ENCODE measurements at regions not wholly inside any gene's neighbourhood (a gene's known extent, or its start where the extent isn't known, plus 50 kb on each side); places are given as distances from the start of the nearest gene placed in this dataset.

GRCh38 chr3:22372292-22373062 is 621.5 kb upstream of the ZNF385D start:
- no peaks in the 10 kb centered on the region for H3K4me1 ChIP-seq
- 18% methylated on average over 38 of the region's 74 CpGs for WGBS (ENCODE audit: missing lambda C conversion rate)
- TF ChIP-seq HEYL (CRISPR knock-in tag; IDR thresholded peaks at IDR 0.05) (no peak), SREBF2 (IDR thresholded peaks at IDR 0.05) (no peak), MAX (IDR thresholded peaks at IDR 0.05) (no peak), PHF8 (IDR thresholded peaks at IDR 0.05; ENCODE audit: borderline replicate concordance, low read depth) (no peak), REST (IDR thresholded peaks at IDR 0.05) (no peak), JUNB (IDR thresholded peaks at IDR 0.05) (no peak), EHMT2 (IDR thresholded peaks at IDR 0.05; ENCODE audit: low read depth) (no peak)
- ChIA-PET CTCF (no interaction called here), POLR2A (no interaction called here)
- no peak for DNase-seq (ENCODE audit: low read depth in 1 of 2, low spot score in 1 of 2)
- H3K9me3 ChIP-seq, result no peaks in the 10 kb centered on the region
- no peak for ATAC-seq
- FAIRE-seq, result no peak
- no peak overlapping the region for H3K27ac ChIP-seq
- H3K4me3 ChIP-seq, result no peak overlapping the region
- no peak overlapping the region for H3K4me2 ChIP-seq

GRCh38 chr3:22373182-22373581 is 622.2 kb upstream of the ZNF385D start:
- FAIRE-seq (no peak), ATAC-seq (no peak), DNase-seq (ENCODE audit: low read depth in 1 of 2, low spot score in 1 of 2) (no peak)
- Histone ChIP-seq H3K9me3 (no peaks in the 10 kb centered on the region), H3K4me2 (no peak overlapping the region), H3K4me1 (no peaks in the 10 kb centered on the region), H3K27ac (no peak overlapping the region), H3K4me3 (no peak overlapping the region)
- POLR2A ChIA-PET, result no interaction called here
- no peak for TF ChIP-seq PBX3 (IDR thresholded peaks at IDR 0.05)
- CTCF ChIA-PET, result no interaction called here
- 80% methylated on average over 5 of the region's 5 CpGs for WGBS (ENCODE audit: missing lambda C conversion rate)

GRCh38 chr3:22373827-22374226 is 622.8 kb upstream of the ZNF385D start:
- ATAC-seq, result no peak

More at GRCh38 chr3:22373827-22374226, 622.8 kb upstream of the ZNF385D start:
- Histone ChIP-seq H3K9me3 (no peaks in the 10 kb centered on the region), H3K27ac (no peak overlapping the region), H3K4me3 (no peak overlapping the region), H3K4me1 (no peaks in the 10 kb centered on the region), H3K4me2 (no peak overlapping the region)
- ChIA-PET POLR2A (no interaction called here), CTCF (no interaction called here)
- no peak for TF ChIP-seq KDM1A (IDR thresholded peaks at IDR 0.05; ENCODE audit: low read depth)
- TF ChIP-seq MAX (IDR thresholded peaks at IDR 0.05), result no peak
- TF ChIP-seq CBX8 (IDR thresholded peaks at IDR 0.05), result no peak
- no peak for TF ChIP-seq EP300 (IDR thresholded peaks at IDR 0.05)
- TF ChIP-seq POLR2AphosphoS2 (conservative IDR thresholded peaks at IDR 0.05; ENCODE audit: low read length), result no peak
- TF ChIP-seq TFCP2L1 (CRISPR knock-in tag; IDR thresholded peaks at IDR 0.05), result no peak
- TF ChIP-seq ELK1 (IDR thresholded peaks at IDR 0.05; ENCODE audit: low read depth, low read length), result no peak
- TF ChIP-seq NR3C1 (IDR thresholded peaks at IDR 0.05), result no peak
- TF ChIP-seq TP53 (CRISPR knock-in tag; IDR thresholded peaks at IDR 0.05), result no peak
- no peak for TF ChIP-seq JUNB (IDR thresholded peaks at IDR 0.05)
- TF ChIP-seq ATOH8 (CRISPR knock-in tag; IDR thresholded peaks at IDR 0.05; ENCODE audit: low read depth), result no peak
- no peak for TF ChIP-seq ZC3H11A (IDR thresholded peaks at IDR 0.05)
- TF ChIP-seq CHD2 (IDR thresholded peaks at IDR 0.05; ENCODE audit: low read length, partially characterized antibody), result no peak
- no peak for TF ChIP-seq ESRRA (IDR thresholded peaks at IDR 0.05; ENCODE audit: borderline replicate concordance, low read length)
- TF ChIP-seq HOXB13 (CRISPR knock-in tag; IDR thresholded peaks at IDR 0.05; ENCODE audit: low read depth), result no peak
- DNase-seq (ENCODE audit: low read depth in 1 of 2, low spot score in 1 of 2), result no peak
- WGBS (ENCODE audit: missing lambda C conversion rate), result 61% methylated on average over 3 of the region's 3 CpGs
- FAIRE-seq, result no peak
